ENCODE measurements at regions not wholly inside any gene's neighbourhood (a gene's known extent, or its start where the extent isn't known, plus 50 kb on each side); places are given as distances from the start of the nearest gene placed in this dataset.

- WGBS, 2 experiments (ENCODE audit: insufficient coverage in 1 of 2, insufficient read length in 1 of 2), result 69 to 71% methylated on average over 4 to 5 of the region's 5 CpGs
- DNase-seq, result no peak
- no peak overlapping the region for H3K4me3 Mint-ChIP-seq
- peaks cover 30% of the 10 kb centered on the region for H3K4me1 Mint-ChIP-seq
- no peaks in the 10 kb centered on the region for H3K9me3 ChIP-seq (ENCODE audit: control insufficient read depth, low read length)
- H3K9ac ChIP-seq (ENCODE audit: extremely low read depth, low read length, poor library complexity, severe bottlenecking), result no peak overlapping the region
- H3K27ac Mint-ChIP-seq, result no peak overlapping the region
- no peaks in the 10 kb centered on the region for H3K4me1 ChIP-seq (ENCODE audit: control insufficient read depth, insufficient read depth, low read length)
- no peaks in the 10 kb centered on the region for H3K27me3 Mint-ChIP-seq (ENCODE audit: insufficient read depth)
- no peak for TF ChIP-seq CTCF (conservative IDR thresholded peaks at IDR 0.05)
- no peaks in the 10 kb centered on the region for H3K27me3 ChIP-seq (ENCODE audit: control insufficient read depth, insufficient read depth, low read length, poor library complexity, severe bottlenecking)
- H3K4me3 ChIP-seq (ENCODE audit: low read length), result no peak overlapping the region
- no peaks in the 10 kb centered on the region for H3K36me3 Mint-ChIP-seq (ENCODE audit: low read depth)
- H3K27ac ChIP-seq (ENCODE audit: low read depth, low read length), result no peak overlapping the region
- H3K36me3 ChIP-seq (ENCODE audit: control insufficient read depth, insufficient read depth, low read length), result no peaks in the 10 kb centered on the region
- H3K9me3 Mint-ChIP-seq, result no peaks in the 10 kb centered on the region
These were observed 136.0 kb upstream of the ARHGAP42 start for GRCh38 chr11:100550912-100551632.

GRCh38 chr11:100555931-100556330, 131.2 kb upstream of the ARHGAP42 start:
- no peak overlapping the region for H3K4me3 Mint-ChIP-seq
- Histone ChIP-seq H3K4me3 (ENCODE audit: low read length) (no peak overlapping the region), H3K9me3 (ENCODE audit: control insufficient read depth, low read length) (no peaks in the 10 kb centered on the region), H3K27ac (ENCODE audit: low read depth, low read length) (no peak overlapping the region), H3K4me1 (ENCODE audit: control insufficient read depth, insufficient read depth, low read length) (no peaks in the 10 kb centered on the region), H3K27me3 (ENCODE audit: control insufficient read depth, insufficient read depth, low read length, poor library complexity, severe bottlenecking) (no peaks in the 10 kb centered on the region), H3K36me3 (ENCODE audit: control insufficient read depth, insufficient read depth, low read length) (no peaks in the 10 kb centered on the region), H3K9ac (ENCODE audit: extremely low read depth, low read length, poor library complexity, severe bottlenecking) (no peak overlapping the region)
- H3K27me3 Mint-ChIP-seq (ENCODE audit: insufficient read depth), result no peaks in the 10 kb centered on the region
- H3K9me3 Mint-ChIP-seq, result no peaks in the 10 kb centered on the region
- no peak for TF ChIP-seq CTCF (conservative IDR thresholded peaks at IDR 0.05)
- H3K4me1 Mint-ChIP-seq, result peaks cover 20% of the 10 kb centered on the region
- no peak for DNase-seq
- H3K27ac Mint-ChIP-seq, result no peak overlapping the region
- H3K36me3 Mint-ChIP-seq (ENCODE audit: low read depth), result no peaks in the 10 kb centered on the region

- Histone ChIP-seq H3K9ac (ENCODE audit: extremely low read depth, low read length, poor library complexity, severe bottlenecking) (no peak overlapping the region), H3K27ac (ENCODE audit: low read depth, low read length) (no peak overlapping the region), H3K9me3 (ENCODE audit: control insufficient read depth, low read length) (no peaks in the 10 kb centered on the region), H3K36me3 (ENCODE audit: control insufficient read depth, insufficient read depth, low read length) (no peaks in the 10 kb centered on the region), H3K4me1 (ENCODE audit: control insufficient read depth, insufficient read depth, low read length) (no peaks in the 10 kb centered on the region), H3K4me3 (ENCODE audit: low read length) (no peak overlapping the region), H3K27me3 (ENCODE audit: control insufficient read depth, insufficient read depth, low read length, poor library complexity, severe bottlenecking) (no peaks in the 10 kb centered on the region)
- no peaks in the 10 kb centered on the region for H3K9me3 Mint-ChIP-seq
- WGBS, 2 experiments (ENCODE audit: insufficient coverage in 1 of 2, insufficient read length in 1 of 2), result 100% methylated on average over 1 of the region's 1 CpG; no CpG with 5 or more reads in 1 of the 2 experiments
- no peaks in the 10 kb centered on the region for H3K27me3 Mint-ChIP-seq (ENCODE audit: insufficient read depth)
- H3K27ac Mint-ChIP-seq, result no peak overlapping the region
- no peaks in the 10 kb centered on the region for H3K36me3 Mint-ChIP-seq (ENCODE audit: low read depth)
- H3K4me3 Mint-ChIP-seq, result no peak overlapping the region
- peaks cover 11% of the 10 kb centered on the region for H3K4me1 Mint-ChIP-seq
- TF ChIP-seq CTCF (conservative IDR thresholded peaks at IDR 0.05), result no peak
- DNase-seq, result no peak
These were observed 130.3 kb upstream of the ARHGAP42 start for GRCh38 chr11:100556781-100557180.
